GM21423 (cell line): ENCODE measurements at regions not wholly inside any gene's neighbourhood (a gene's known extent, or its start where the extent isn't known, plus 50 kb on each side); places are given as distances from the start of the nearest gene placed in this dataset.

Source experiments
- ATAC-seq: cut with Tn5 transposase; IDR thresholded peaks from one replicate; pipeline ENCODE4 v1.9.1; 2021; ENCODE audit warnings: mild to moderate bottlenecking, moderate library complexity; ENCODE audit not compliant: unreplicated experiment

DNA sequence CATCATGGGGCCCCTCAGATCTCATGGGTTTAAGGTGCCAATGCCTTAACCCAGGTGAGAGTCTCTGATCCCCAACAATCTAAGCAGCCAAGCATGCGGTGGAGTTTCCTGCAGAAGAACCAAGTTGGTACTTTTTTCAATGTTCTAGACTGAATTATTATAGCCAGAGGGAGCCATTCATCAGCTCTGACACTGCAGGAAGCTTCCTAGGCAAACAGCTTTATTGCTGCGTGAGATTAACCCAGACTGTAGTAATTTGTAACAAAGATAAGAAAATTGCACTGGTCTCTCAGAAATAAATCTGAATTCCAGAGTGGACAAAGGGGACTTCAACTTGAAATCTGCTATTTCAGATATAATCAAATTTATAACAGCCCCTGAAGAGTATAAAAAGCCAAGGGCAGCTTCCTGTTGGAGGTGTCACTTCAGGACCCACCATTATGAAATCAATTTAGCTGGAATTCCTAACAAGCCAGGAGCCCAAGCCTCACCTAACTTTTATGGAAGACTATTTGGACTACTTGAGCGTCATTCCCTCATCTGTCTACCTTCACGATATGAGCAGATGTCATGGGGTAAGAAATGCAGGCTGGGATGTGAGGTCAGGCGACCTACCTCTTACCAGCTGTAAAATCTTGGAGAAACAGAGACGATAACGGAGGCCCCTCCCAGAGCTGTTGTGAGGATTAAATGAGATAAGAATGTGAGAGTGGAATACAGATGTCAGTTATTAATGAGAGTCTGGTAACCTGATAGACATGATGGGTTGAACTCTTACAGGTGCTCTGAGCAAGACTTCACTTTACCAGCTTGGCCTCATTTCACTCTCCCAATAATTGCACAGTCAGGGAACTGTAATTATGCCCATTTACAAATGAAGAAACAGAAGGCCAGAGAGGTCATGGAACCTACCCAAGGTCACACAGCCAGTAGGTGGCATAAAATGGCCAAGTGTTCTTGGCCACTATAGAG is 135.1 kb downstream of the RRAGC start:
- no peak for ATAC-seq

DNA sequence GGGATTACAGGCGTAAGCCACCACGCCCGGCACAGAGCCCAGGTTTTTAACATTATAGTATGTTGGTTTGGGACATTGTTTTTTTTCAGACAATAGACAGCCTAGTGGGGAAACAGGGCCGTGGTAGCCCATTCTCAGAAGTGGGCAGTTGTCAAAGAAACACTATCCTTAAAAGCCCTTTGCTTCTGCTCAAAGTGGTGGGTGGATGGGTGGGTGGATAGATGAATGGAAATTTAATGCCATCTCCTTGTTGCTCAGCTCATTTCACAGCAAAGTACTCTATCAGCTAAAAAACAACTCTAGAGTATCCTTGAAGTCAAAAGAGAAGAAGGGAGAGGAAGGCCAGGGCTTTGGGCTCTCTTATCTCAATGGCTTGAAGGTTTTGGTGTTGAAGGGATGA is 137.8 kb downstream of the RRAGC start:
- ATAC-seq, result no peak

DNA sequence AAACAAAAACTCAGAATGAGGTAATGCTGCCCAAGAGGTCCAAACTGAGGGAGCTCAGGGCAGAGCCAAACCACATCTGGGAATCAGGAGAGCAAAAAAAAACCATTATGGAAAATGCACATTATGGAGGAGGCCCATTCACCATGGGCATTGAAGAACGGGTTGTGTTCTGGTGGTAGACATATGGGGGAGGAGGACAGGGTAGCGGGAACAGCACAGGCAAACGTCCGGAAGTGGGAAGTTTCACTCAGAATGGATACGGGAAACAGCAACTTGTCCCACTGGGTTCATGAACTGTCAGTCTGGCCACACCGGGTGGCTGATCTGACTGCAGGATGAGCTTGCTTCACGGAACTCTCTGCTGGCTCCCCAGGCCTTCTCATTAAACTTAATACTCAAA is 139.7 kb downstream of the RRAGC start:
- no peak for ATAC-seq

DNA sequence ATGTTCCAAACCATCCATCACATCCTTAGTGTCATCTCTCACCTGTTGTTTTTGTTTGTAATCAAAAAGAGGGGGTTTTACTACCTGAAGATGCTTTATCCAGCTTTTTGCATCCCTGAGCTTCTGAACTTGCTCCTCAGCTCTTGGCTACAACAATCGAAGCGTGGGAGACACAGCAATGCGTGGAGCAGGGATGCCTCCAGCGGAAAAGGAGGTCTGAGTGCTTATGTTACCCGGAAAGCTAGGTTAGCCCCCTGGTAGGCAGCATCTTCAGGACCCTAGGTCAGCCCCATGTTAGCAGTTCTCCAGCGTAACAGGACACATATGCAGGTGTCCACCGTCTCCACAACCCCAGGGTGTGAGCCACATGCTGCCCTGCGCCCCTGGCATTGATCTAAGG is 141.5 kb downstream of the RRAGC start:
- no peak for ATAC-seq

DNA sequence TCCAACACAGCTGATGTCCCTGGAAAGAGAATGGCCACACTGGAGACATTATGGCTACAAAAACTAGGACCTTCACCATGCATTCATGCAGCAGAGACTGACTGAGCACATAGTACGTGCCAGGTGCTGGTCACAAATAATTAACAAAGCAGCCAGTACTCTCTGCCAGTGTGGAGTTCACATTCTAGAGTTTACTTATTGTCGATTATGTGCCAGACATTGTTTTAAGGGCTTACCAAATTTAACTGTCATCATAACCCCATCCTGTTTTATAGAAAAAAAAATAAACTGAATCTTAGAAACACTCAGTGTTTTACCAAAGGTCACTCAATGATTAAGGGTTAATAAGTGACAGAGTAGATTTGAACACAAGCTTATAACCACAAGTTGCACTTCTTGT is 143.3 kb downstream of the RRAGC start:
- ATAC-seq, result no peak

DNA sequence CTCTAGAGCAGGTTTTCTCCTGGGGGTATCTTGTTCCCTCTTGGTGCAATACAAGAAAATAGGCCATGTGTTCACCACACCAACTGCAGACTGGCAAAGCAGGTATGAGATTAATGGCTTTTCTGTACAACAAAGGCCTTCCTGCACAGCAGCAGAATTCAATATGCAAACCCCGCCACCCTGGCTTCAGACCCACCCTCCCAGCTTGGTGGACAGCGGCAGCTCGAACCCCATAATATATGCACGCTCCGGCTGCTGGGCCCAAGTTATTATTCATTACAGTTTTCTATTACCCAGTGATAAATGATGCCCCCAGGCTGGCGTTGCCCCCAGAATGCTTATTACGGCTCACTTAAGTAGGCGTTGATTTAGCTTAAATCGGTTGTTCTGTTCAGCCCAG is 144.2 kb downstream of the RRAGC start:
- no peak for ATAC-seq

DNA sequence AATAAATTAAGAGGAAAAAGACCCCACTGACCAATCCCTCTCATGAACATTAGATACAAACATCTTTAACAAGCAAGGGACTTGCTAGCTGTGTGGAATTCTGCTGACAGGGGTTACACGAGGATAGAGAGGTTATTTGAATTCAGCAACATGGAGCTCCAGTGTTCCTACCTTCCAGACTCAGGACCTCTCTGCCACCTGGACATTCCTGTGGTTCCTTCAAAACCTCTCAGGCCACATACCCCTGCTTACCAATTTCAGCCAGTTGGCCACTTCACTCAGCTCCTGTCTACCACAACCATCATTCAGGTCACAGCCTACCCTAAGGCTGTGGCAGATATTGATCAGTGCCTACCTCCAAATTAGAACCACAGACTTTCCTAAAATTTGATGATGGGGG is 147.5 kb downstream of the RRAGC start:
- no peak for ATAC-seq

DNA sequence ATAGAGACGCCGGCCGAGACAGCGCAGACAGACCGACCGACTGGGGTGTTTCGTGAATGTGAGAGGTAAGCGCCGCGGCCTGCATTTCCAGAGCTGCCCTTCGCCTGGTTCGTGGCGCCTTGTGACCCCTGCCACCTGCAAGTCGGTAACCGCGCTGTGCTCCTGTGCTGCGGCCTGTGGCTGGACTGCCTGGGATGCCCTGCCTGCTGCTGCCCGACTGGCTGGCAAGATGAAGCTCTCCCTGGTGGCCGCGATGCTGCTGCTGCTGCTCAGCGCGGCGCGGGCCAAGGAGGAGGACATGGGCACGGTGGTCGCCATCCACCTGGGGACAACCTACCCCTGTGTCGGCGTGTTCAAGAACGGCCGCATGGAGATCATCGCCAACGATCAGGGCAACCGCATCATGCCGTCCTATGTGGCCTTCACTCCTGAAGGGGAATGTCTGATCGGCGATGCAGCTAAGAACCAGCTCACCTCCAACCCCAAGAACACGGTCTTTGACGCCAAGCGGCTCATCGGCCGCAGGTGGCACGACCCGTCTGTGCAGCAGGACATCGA is 150.8 kb downstream of the RRAGC start:
- ATAC-seq, result no peak

DNA sequence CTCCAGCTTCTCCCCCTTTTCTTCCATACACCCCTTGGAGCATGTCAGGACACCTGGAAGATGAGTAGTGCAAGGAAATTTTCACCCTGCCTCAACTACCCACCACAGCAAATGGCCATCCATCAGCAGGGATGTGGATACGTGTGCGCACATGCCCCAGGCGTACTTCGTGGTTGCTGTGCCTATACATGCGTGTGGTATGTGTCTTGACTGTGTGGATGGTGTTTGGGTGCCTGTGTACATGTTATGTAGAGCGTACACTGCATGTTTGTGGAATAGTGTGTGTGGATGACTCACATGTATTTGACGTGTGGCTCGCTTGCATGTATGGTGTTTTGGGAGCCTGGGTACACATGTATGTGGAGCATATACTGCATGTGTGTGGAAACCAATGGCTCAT is 158.5 kb downstream of the RRAGC start:
- no peak for ATAC-seq

DNA sequence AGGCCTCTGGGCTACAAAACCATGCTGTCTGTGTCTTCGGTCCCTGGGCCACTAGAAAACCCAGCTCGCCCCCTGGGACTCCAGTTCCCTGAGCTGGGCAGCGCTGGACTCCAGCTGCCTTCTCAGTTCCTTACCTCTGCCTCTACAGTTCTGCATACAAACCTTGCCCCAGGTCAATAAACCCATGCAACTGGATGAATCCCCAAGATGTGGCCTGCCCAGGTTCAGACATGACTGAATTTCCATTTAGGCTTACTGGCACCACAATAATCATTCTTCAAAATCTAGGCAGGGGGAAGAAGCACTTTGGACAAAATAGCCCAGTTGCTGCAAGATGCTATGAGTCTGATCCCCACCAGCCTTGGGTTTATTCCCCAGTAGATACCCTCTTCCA is 159.5 kb downstream of the RRAGC start:
- ATAC-seq, result no peak

DNA sequence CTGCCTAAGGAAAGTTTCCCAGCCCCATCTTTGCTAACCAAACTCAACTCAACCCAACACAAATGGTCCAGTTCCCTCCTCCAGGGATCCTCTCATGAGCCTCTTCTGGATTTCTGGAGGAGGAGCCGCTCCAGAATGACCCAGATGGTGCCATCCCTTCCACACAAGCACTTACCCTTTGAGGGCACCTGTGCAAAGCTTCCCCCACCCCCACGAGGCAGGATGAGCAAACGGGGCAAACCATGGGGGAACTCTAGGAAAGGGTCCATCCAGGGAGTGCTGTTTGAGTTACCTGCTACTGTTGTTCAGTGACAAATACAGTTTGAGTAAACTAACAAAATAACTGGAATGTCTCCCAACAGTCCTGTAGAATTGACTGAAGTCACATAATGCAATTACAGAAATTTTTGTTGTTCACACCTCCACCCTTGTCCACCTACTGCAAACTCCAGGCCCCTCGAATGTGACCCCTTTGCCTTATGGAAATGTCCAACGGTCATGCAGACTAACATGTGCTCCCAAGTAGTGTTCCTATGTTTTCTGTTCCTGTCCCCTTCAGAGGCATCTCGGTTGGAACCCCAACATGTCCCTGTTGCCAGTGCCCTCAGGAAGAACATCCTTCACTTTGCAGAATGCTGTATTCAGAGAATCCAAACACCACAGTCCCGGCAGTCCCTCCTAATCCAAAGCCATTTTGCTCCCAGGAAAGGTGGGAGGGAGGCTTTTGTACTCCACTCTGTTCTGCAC is 160.1 kb downstream of the RRAGC start:
- no peak for ATAC-seq

DNA sequence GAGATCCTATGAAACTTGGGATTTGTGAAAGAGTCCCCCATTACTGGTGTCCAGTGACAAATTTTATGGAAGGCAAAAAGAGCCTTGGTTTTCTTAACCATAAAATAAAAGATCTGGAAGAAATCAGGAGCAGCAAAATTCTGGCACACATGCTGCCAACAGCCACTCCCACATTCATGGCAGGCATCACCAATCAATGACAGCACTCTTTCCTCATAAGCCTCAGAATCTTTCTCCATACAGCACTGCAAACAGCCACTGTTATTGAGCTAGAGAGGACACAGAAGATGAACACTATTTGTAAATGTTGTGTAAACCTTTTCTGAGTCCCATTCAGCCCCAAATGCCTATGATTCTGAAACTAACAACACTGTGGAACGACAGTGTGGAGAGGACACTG is 162.2 kb downstream of the RRAGC start:
- no peak for ATAC-seq

DNA sequence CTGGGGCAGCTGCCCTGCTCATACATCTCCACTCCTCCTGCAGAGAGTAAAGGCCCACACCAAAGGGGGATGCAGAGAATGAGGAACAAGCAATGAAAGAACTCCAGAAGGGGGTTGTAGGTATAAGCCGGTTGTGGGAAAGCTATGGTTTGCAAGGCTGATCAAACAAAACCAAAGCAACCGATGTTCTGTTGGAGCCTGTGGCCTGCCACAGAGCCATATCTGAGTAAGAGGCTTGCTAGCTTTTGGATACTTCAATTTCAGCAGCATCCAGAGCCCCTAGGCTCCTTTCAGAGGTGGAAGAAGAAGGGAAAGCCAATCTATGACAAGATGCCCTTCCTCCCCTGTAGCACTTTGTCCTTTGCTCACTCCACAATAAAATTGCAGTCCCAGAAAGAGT is 163.2 kb downstream of the RRAGC start:
- no peak for ATAC-seq

DNA sequence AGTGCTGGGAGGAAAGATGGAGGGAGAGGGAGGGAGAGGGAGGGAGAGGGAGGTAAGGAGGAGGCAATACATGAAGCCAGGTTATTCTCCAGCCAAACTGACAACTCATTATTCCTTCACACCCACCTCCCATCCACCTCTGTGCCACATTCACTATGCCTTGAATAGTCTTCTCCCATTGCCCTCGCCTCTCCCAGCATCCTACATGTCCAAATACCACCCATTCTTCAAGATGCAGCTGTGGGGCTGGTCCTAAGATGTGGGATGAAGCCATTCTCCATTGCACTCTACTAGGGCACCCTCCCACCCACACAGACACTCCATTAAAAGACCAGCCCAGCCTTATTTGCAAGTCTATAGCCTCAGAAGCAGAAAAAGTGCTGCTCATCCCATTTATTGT is 165.8 kb downstream of the RRAGC start:
- ATAC-seq, result no peak

DNA sequence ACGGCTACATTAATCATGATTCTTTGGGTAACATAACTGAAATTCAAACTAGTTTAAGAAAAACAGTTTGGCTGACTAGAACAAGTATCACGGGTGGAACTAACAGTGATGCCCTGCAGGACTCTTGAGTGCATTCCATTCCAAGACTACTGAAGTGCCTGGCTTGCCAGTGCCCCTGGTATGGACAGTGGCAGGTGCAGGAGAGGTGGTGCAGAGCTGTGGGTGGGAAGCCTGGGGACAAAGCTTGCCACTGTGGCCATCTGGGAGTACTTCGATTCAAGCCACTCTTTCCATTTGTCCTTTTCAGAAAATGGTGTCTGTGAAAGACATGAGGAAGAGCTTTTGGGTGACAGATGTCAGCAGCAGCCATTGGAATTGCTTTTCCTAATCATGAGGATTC is 166.5 kb downstream of the RRAGC start:
- ATAC-seq, result no peak

DNA sequence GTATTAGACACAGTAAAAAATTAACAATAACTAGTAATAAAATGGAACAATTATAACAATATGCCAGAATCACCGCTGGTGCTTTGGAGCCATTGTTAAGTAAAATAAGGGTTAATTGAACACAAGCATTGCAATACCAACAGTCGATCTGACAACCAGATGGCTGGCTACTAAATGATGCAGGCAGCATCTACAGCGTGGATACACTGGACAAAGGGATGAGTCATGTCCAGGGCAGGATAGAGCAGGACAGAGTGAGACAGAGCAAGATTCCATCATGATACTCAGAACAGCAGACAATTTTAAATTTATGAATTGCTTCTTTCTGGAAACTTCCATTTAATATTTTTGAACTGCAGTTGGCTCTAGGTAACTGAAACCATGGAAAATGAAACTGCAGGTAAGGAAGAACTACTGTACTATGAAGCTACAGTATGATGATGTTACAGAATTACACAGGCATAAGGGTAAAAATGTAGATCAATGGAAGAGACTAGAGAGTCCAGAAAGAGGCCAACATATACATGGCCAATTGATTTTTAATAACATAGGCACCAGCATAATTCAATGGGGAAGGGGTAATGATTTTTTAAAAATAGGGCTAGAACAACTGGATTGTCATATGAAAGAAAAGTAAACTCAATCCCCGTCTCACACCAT is 168.7 kb downstream of the RRAGC start:
- no peak for ATAC-seq

DNA sequence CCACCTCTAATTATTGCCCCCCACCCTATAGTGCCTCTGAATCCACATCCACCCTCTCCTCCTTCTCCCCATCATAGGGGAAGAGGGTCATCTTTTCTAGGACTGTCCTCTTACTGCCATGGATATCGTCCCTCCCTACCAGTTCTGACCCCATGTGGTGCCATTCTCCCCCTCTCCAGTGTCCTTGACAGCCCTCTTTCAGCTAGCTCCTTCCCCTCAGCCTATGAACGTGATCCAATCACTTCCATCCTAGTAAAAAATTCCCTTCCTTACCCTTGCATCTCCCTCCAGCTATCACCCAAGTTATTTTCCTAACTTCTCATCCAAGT is 172.7 kb downstream of the RRAGC start:
- ATAC-seq, result no peak

DNA sequence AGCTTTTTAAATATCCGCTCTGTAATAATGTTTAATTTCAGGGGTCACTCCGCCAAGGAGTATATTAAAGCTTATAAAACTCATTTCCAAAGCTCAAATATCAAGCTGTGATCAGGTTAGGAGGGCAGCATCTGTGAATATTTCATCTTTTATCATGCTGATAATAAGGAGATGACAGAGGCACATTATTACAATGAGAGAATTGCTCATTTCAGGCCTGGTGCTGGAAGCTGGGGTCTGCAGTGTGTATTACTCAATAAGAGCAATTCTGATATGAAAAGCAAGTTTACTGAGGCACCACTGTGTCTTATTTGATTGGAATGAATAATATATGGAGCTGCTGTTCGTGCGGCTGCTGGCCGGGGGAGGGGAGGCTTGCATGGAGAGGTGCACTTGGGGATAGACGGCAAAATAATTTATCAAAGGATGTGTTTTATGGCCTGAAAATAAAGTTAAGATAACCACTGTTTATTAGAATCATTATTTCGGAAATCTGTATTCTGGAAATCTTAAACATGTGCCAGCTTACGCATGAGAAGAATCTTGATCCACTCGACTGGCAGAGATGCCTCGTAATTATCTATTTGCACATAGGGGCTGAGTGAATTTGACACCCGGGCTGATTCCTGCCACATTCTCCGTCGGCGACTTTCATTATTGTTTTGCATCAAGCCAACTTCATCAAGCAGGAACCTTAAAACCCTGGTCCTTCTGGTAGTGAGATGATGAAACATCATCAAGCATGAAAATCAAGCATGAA is 173.2 kb downstream of the RRAGC start:
- ATAC-seq, result no peak

DNA sequence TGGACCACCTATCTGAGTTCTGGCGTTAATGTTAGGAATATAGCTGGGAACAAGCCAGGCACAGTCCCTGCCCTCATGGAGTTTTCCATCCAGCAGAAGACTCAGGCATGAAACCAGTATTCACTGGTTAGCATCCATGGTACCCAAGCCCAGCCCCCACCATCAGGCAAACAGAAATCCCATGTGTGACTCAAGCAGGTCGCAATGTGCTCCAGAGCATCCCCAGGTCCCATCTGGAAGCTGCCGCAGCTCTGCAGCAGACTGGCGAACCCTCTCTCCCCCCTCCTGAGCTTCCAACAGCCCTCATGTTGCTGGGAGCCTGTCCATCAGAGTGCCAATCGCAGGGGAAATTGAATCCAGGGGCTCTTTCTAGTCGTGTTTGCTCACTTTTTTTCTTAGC is 174.2 kb downstream of the RRAGC start:
- ATAC-seq, result no peak

DNA sequence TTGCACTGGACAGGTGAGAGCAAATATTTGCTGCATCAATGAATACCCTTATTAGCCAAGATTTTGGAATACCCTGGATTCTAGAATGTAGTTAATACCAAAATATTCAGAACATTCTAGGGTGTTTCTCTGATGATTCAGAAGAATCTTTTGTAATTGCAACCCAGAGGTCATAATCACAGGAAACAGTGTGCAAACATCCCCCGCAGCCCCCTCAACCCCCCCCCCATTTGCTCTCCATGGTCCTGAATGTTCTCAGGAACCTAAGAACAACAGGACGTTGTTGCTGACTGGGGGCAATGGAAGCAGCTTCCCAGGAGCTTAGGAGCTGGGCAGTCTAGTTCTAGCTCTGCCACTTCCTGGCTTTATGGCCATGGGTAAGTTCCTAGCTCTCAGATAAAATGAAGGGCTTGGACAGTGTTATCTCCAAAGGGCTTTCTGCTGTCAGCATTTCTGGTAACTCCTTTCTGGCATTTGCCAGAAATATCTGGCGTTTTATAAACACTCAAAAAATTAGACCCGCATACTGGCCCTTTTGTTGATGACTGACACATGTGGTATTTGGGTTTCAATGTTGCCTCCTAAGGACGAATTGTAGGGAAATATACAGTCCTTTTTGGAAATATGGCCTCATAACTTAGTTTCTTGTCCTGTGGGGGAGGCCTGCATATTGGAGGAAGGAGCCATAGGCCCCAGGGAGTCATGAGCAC is 178.6 kb downstream of the RRAGC start:
- ATAC-seq, result no peak
